ENCODE measurements at regions not wholly inside any gene's neighbourhood (a gene's known extent, or its start where the extent isn't known, plus 50 kb on each side); places are given as distances from the start of the nearest gene placed in this dataset.

DNA sequence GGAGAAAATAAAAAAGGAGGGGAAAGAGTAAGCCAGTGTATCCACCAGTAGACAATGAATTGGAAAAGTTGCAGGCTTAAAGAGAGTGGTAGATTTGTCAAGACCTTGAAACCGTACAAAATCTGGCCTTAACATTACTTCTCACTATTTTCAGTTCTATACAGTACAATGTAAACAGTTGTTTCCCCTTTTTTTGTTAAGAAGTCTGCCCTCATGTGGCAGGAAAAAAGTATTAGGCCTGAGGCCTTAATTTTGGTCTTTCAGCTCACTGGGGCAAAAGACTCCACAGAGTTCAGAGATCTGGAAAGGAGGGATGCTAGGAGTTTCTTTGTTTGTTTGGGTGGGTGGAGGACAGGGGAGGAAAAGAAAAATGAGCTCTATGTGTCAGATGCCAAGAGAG, 92.8 kb upstream of the CCDC160 start:
- Histone ChIP-seq H3K9me3 (ENCODE audit: control insufficient read depth, insufficient read depth, low read depth, low read length) (no peaks in the 10 kb centered on the region), H3K4me3 (ENCODE audit: low read depth, low read length) (no peak overlapping the region), H3K4me1 (ENCODE audit: control insufficient read depth, insufficient read depth, low read length) (no peaks in the 10 kb centered on the region), H3K36me3 (ENCODE audit: control insufficient read depth, insufficient read depth, low read length) (no peaks in the 10 kb centered on the region), H3K9ac (ENCODE audit: low read length) (no peak overlapping the region), H3K27me3 (ENCODE audit: control insufficient read depth, insufficient read depth, low read length) (no peaks in the 10 kb centered on the region; the same call in 1 of the 2 replicates), H3K27ac (ENCODE audit: low read depth, low read length) (no peak overlapping the region)

GRCh38 chrX:134146493-134146892, 90.5 kb upstream of the CCDC160 start:
- Histone ChIP-seq H3K4me3 (ENCODE audit: low read depth, low read length) (no peak overlapping the region), H3K27me3 (ENCODE audit: control insufficient read depth, insufficient read depth, low read length) (no peaks in the 10 kb centered on the region; the same call in 1 of the 2 replicates), H3K27ac (ENCODE audit: low read depth, low read length) (no peak overlapping the region), H3K9ac (ENCODE audit: low read length) (no peak overlapping the region), H3K36me3 (ENCODE audit: control insufficient read depth, insufficient read depth, low read length) (no peaks in the 10 kb centered on the region), H3K4me1 (ENCODE audit: control insufficient read depth, insufficient read depth, low read length) (peaks cover 5% of the 10 kb centered on the region; the same call in 1 of the 2 replicates), H3K9me3 (ENCODE audit: control insufficient read depth, insufficient read depth, low read depth, low read length) (no peaks in the 10 kb centered on the region)

- no peak overlapping the region for H3K27ac ChIP-seq (ENCODE audit: low read depth, low read length)
- H3K9ac ChIP-seq (ENCODE audit: low read length): no peak overlapping the region
- H3K27me3 ChIP-seq (ENCODE audit: control insufficient read depth, insufficient read depth, low read length): peaks cover 5% of the 10 kb centered on the region; the same call in 1 of the 2 replicates
- H3K4me3 ChIP-seq (ENCODE audit: low read depth, low read length): no peak overlapping the region
- no peaks in the 10 kb centered on the region for H3K9me3 ChIP-seq (ENCODE audit: control insufficient read depth, insufficient read depth, low read depth, low read length)
- no peaks in the 10 kb centered on the region for H3K36me3 ChIP-seq (ENCODE audit: control insufficient read depth, insufficient read depth, low read length)
- H3K4me1 ChIP-seq (ENCODE audit: control insufficient read depth, insufficient read depth, low read length): peaks cover 5% of the 10 kb centered on the region; the same call in 1 of the 2 replicates
Observed at GRCh38 chrX:134148172-134148692, 88.8 kb upstream of the CCDC160 start.

DNA sequence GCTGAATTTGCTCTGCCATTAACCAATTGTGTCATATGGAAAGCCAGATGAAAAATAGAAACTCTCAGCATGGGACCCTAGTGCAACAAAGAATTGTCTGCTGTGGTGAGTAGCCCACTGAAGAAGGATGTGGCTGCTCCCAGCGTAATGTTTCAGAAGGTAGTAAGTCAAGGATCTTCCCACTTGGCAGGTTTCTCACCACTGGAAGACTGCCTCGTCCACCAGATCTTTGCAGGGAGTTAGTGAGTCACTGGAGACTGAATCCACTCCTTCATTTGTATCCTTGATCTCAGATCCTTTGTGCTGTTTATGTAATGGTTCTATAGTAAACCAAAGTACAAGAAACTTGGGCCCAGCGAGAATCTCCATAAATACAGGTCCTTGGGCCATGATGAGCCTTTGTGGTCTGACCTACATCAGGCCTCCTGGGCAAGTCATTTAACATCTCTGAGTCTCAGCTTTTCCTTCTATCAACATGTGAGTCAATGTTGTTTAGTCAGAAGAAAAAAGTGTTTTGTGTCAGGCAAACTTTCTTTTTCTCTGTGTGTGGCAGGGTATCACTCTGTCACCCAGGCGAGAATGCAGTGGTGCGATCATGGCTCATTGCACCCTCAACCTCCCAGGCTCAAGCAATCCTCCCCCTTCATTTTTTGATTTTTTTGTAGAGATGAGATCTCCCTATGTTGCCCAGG, 78.0 kb upstream of the CCDC160 start:
- H3K4me1 ChIP-seq (ENCODE audit: control insufficient read depth, insufficient read depth, low read length): no peaks in the 10 kb centered on the region

DNA sequence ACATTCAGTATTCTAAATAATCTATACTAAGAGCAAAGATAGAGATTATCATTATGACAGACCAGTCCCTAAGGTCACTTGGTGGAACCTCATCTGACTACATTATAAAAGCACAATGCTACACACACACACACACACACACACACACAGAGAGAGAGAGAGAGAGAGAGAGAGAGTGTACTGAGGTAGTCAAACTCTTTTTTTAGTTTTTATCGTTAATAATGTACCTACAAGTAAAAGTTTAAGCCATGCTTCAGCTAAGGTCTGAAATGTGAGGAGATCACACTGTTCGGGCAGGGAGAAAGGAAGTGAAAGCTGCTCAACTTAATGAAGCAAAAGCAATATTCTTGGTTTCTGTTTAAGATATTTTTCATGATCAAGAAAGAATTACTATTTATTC, 75.8 kb upstream of the CCDC160 start:
- H3K27ac ChIP-seq (ENCODE audit: low read depth, low read length): no peak overlapping the region
- H3K27me3 ChIP-seq (ENCODE audit: control insufficient read depth, insufficient read depth, low read length): no peaks in the 10 kb centered on the region; the same call in 1 of the 2 replicates
- no peaks in the 10 kb centered on the region for H3K9me3 ChIP-seq (ENCODE audit: control insufficient read depth, insufficient read depth, low read depth, low read length)
- H3K9ac ChIP-seq (ENCODE audit: low read length): no peak overlapping the region
- H3K4me1 ChIP-seq (ENCODE audit: control insufficient read depth, insufficient read depth, low read length): no peaks in the 10 kb centered on the region
- H3K36me3 ChIP-seq (ENCODE audit: control insufficient read depth, insufficient read depth, low read length): no peaks in the 10 kb centered on the region
- H3K4me3 ChIP-seq (ENCODE audit: low read depth, low read length): no peak overlapping the region

More for the DNA sequence above, 78.0 kb upstream of the CCDC160 start:
- Histone ChIP-seq H3K27ac (ENCODE audit: low read depth, low read length) (no peak overlapping the region), H3K4me3 (ENCODE audit: low read depth, low read length) (no peak overlapping the region), H3K36me3 (ENCODE audit: control insufficient read depth, insufficient read depth, low read length) (no peaks in the 10 kb centered on the region), H3K27me3 (ENCODE audit: control insufficient read depth, insufficient read depth, low read length) (no peaks in the 10 kb centered on the region; the same call in 1 of the 2 replicates), H3K9ac (ENCODE audit: low read length) (no peak overlapping the region), H3K9me3 (ENCODE audit: control insufficient read depth, insufficient read depth, low read depth, low read length) (no peaks in the 10 kb centered on the region)

GRCh38 chrX:134162032-134162431, 75.0 kb upstream of the CCDC160 start:
- Histone ChIP-seq H3K9ac (ENCODE audit: low read length) (no peak overlapping the region), H3K4me1 (ENCODE audit: control insufficient read depth, insufficient read depth, low read length) (no peaks in the 10 kb centered on the region), H3K36me3 (ENCODE audit: control insufficient read depth, insufficient read depth, low read length) (no peaks in the 10 kb centered on the region), H3K4me3 (ENCODE audit: low read depth, low read length) (no peak overlapping the region), H3K27me3 (ENCODE audit: control insufficient read depth, insufficient read depth, low read length) (no peaks in the 10 kb centered on the region; the same call in 1 of the 2 replicates), H3K27ac (ENCODE audit: low read depth, low read length) (no peak overlapping the region), H3K9me3 (ENCODE audit: control insufficient read depth, insufficient read depth, low read depth, low read length) (no peaks in the 10 kb centered on the region)

- Histone ChIP-seq H3K4me3 (ENCODE audit: low read depth, low read length) (no peak overlapping the region), H3K4me1 (ENCODE audit: control insufficient read depth, insufficient read depth, low read length) (no peaks in the 10 kb centered on the region), H3K9me3 (ENCODE audit: control insufficient read depth, insufficient read depth, low read depth, low read length) (no peaks in the 10 kb centered on the region), H3K9ac (ENCODE audit: low read length) (no peak overlapping the region), H3K27me3 (ENCODE audit: control insufficient read depth, insufficient read depth, low read length) (no peaks in the 10 kb centered on the region; the same call in 1 of the 2 replicates), H3K36me3 (ENCODE audit: control insufficient read depth, insufficient read depth, low read length) (peaks cover 14% of the 10 kb centered on the region), H3K27ac (ENCODE audit: low read depth, low read length) (no peak overlapping the region)
Observed at GRCh38 chrX:134163836-134164235, 73.1 kb upstream of the CCDC160 start.

GRCh38 chrX:134167591-134168203, 69.3 kb upstream of the CCDC160 start:
- H3K4me1 ChIP-seq (ENCODE audit: control insufficient read depth, insufficient read depth, low read length): no peaks in the 10 kb centered on the region
- no peaks in the 10 kb centered on the region for H3K9me3 ChIP-seq (ENCODE audit: control insufficient read depth, insufficient read depth, low read depth, low read length)
- H3K4me3 ChIP-seq (ENCODE audit: low read depth, low read length): no peak overlapping the region
- no peak overlapping the region for H3K27ac ChIP-seq (ENCODE audit: low read depth, low read length)
- no peak overlapping the region for H3K9ac ChIP-seq (ENCODE audit: low read length)
- H3K36me3 ChIP-seq (ENCODE audit: control insufficient read depth, insufficient read depth, low read length): peaks cover 39% of the 10 kb centered on the region
- no peaks in the 10 kb centered on the region; the same call in 1 of the 2 replicates for H3K27me3 ChIP-seq (ENCODE audit: control insufficient read depth, insufficient read depth, low read length)

GRCh38 chrX:134171661-134172587, 65.1 kb upstream of the CCDC160 start:
- peaks cover 39% of the 10 kb centered on the region for H3K36me3 ChIP-seq (ENCODE audit: control insufficient read depth, insufficient read depth, low read length)
- H3K4me1 ChIP-seq (ENCODE audit: control insufficient read depth, insufficient read depth, low read length): peaks cover 23% of the 10 kb centered on the region
- H3K27me3 ChIP-seq (ENCODE audit: control insufficient read depth, insufficient read depth, low read length): no peaks in the 10 kb centered on the region
- no peaks in the 10 kb centered on the region for H3K9me3 ChIP-seq (ENCODE audit: control insufficient read depth, insufficient read depth, low read depth, low read length)
- peak overlapping the region; percentile 81 for H3K9ac ChIP-seq (ENCODE audit: low read length)
- peak overlapping the region; percentile 52; the same call in 1 of the 2 replicates for H3K27ac ChIP-seq (ENCODE audit: low read depth, low read length)
- peak overlapping the region; percentile 76 for H3K4me3 ChIP-seq (ENCODE audit: low read depth, low read length)

- Histone ChIP-seq H3K27ac (ENCODE audit: low read depth, low read length) (peak overlapping the region; percentile 37; the same call in 1 of the 2 replicates), H3K4me3 (ENCODE audit: low read depth, low read length) (peak overlapping the region; percentile 76), H3K4me1 (ENCODE audit: control insufficient read depth, insufficient read depth, low read length) (peaks cover 31% of the 10 kb centered on the region), H3K36me3 (ENCODE audit: control insufficient read depth, insufficient read depth, low read length) (peaks cover 36% of the 10 kb centered on the region), H3K9ac (ENCODE audit: low read length) (peak overlapping the region; percentile 84), H3K9me3 (ENCODE audit: control insufficient read depth, insufficient read depth, low read depth, low read length) (no peaks in the 10 kb centered on the region), H3K27me3 (ENCODE audit: control insufficient read depth, insufficient read depth, low read length) (no peaks in the 10 kb centered on the region)
Observed at GRCh38 chrX:134172588-134173259, 64.3 kb upstream of the CCDC160 start.
